ENCODE measurements at regions not wholly inside any gene's neighbourhood (a gene's known extent, or its start where the extent isn't known, plus 50 kb on each side); places are given as distances from the start of the nearest gene placed in this dataset.
"Not testable (repeated sequence)": the region's sequence is repeated elsewhere in the genome, so short reads cannot be mapped to it uniquely, and the experiment has no call there.

- Histone ChIP-seq H3K9me3 (replicated peaks) (no peaks in the 10 kb centered on the region), H3K36me3 (no peaks in the 10 kb centered on the region), H3K27ac (no peak overlapping the region), H3K4me1 (replicated peaks) (no peaks in the 10 kb centered on the region), H3K4me3 (no peak overlapping the region), H3K27me3 (replicated peaks) (no peaks in the 10 kb centered on the region)
- no peak for DNase-seq (ENCODE audit: low read depth in 1 of 2, low spot score in 2 of 2)
These were observed 201.3 kb upstream of the SLITRK6 start for GRCh38 chr13:86000546-86000945.

- Histone ChIP-seq H3K4me1 (replicated peaks) (no peaks in the 10 kb centered on the region), H3K27ac (no peak overlapping the region), H3K27me3 (replicated peaks) (no peaks in the 10 kb centered on the region), H3K4me3 (no peak overlapping the region), H3K9me3 (replicated peaks) (no peaks in the 10 kb centered on the region), H3K36me3 (no peaks in the 10 kb centered on the region)
- no peak for DNase-seq (ENCODE audit: low read depth in 1 of 2, low spot score in 2 of 2)
These were observed 198.4 kb upstream of the SLITRK6 start for GRCh38 chr13:85997587-85997986.

- Histone ChIP-seq H3K27me3 (replicated peaks) (no peaks in the 10 kb centered on the region), H3K4me3 (no peak overlapping the region), H3K4me1 (replicated peaks) (no peaks in the 10 kb centered on the region), H3K27ac (no peak overlapping the region), H3K36me3 (no peaks in the 10 kb centered on the region), H3K9me3 (replicated peaks) (no peaks in the 10 kb centered on the region; the same call in 1 of the 2 replicates)
- no peak for DNase-seq (ENCODE audit: low read depth in 1 of 2, low spot score in 2 of 2)
These were observed 196.7 kb upstream of the SLITRK6 start for GRCh38 chr13:85995788-85996418.

- no peaks in the 10 kb centered on the region for H3K27me3 ChIP-seq (replicated peaks)
- H3K9me3 ChIP-seq (replicated peaks) = no peaks in the 10 kb centered on the region; the same call in 1 of the 2 replicates
- no peak overlapping the region for H3K4me3 ChIP-seq
- no peak overlapping the region for H3K27ac ChIP-seq
- no peaks in the 10 kb centered on the region for H3K4me1 ChIP-seq (replicated peaks)
- H3K36me3 ChIP-seq = no peaks in the 10 kb centered on the region
- no peak for DNase-seq (ENCODE audit: low read depth in 1 of 2, low spot score in 2 of 2)
These were observed 194.3 kb upstream of the SLITRK6 start for GRCh38 chr13:85993567-85993966.

- Histone ChIP-seq H3K27ac (no peak overlapping the region), H3K27me3 (replicated peaks) (no peaks in the 10 kb centered on the region), H3K4me1 (replicated peaks) (no peaks in the 10 kb centered on the region), H3K9me3 (replicated peaks) (no peaks in the 10 kb centered on the region; the same call in 1 of the 2 replicates), H3K4me3 (no peak overlapping the region), H3K36me3 (no peaks in the 10 kb centered on the region)
- DNase-seq (ENCODE audit: low read depth in 1 of 2, low spot score in 2 of 2) = no peak
These were observed 191.2 kb upstream of the SLITRK6 start for GRCh38 chr13:85990397-85990796.

GRCh38 chr13:85985797-85986196 lies 186.6 kb upstream of the SLITRK6 start:
- Histone ChIP-seq H3K27me3 (replicated peaks) (no peaks in the 10 kb centered on the region), H3K27ac (no peak overlapping the region), H3K4me1 (replicated peaks) (no peaks in the 10 kb centered on the region), H3K4me3 (no peak overlapping the region), H3K36me3 (no peaks in the 10 kb centered on the region), H3K9me3 (replicated peaks) (peaks cover 2% of the 10 kb centered on the region; the same call in 1 of the 2 replicates)
- no peak for DNase-seq (ENCODE audit: low read depth in 1 of 2, low spot score in 2 of 2)

GRCh38 chr13:85982102-85982501 lies 182.9 kb upstream of the SLITRK6 start:
- Histone ChIP-seq H3K27ac (no peak overlapping the region), H3K4me1 (replicated peaks) (no peaks in the 10 kb centered on the region), H3K9me3 (replicated peaks) (peaks cover 2% of the 10 kb centered on the region; the same call in 1 of the 2 replicates), H3K36me3 (no peaks in the 10 kb centered on the region), H3K27me3 (replicated peaks) (no peaks in the 10 kb centered on the region), H3K4me3 (no peak overlapping the region)
- no peak for DNase-seq (ENCODE audit: low read depth in 1 of 2, low spot score in 2 of 2)

- not testable (repeated sequence) for H3K27me3 ChIP-seq (replicated peaks); H3K27ac ChIP-seq; H3K9me3 ChIP-seq (replicated peaks); H3K36me3 ChIP-seq; DNase-seq (ENCODE audit: low read depth in 1 of 2, low spot score in 2 of 2); H3K4me1 ChIP-seq (replicated peaks); H3K4me3 ChIP-seq
These were observed 181.2 kb upstream of the SLITRK6 start for GRCh38 chr13:85980447-85980846.

GRCh38 chr13:85976242-85976641 lies 177.0 kb upstream of the SLITRK6 start:
- no peak for DNase-seq (ENCODE audit: low read depth in 1 of 2, low spot score in 2 of 2)
- Histone ChIP-seq H3K27ac (no peak overlapping the region), H3K4me1 (replicated peaks) (no peaks in the 10 kb centered on the region), H3K36me3 (no peaks in the 10 kb centered on the region), H3K27me3 (replicated peaks) (no peaks in the 10 kb centered on the region), H3K9me3 (replicated peaks) (no peaks in the 10 kb centered on the region), H3K4me3 (no peak overlapping the region)

- no peak for DNase-seq (ENCODE audit: low read depth in 1 of 2, low spot score in 2 of 2)
- H3K4me1 ChIP-seq (replicated peaks) = no peaks in the 10 kb centered on the region
- H3K4me3 ChIP-seq = no peak overlapping the region
- H3K27ac ChIP-seq = no peak overlapping the region
- no peaks in the 10 kb centered on the region for H3K36me3 ChIP-seq
- H3K27me3 ChIP-seq (replicated peaks) = no peaks in the 10 kb centered on the region
- H3K9me3 ChIP-seq (replicated peaks) = no peaks in the 10 kb centered on the region
These were observed 175.6 kb upstream of the SLITRK6 start for GRCh38 chr13:85974608-85975366.

GRCh38 chr13:85970727-85971126 lies 171.5 kb upstream of the SLITRK6 start:
- no peak for DNase-seq (ENCODE audit: low read depth in 1 of 2, low spot score in 2 of 2)
- Histone ChIP-seq H3K9me3 (replicated peaks) (no peaks in the 10 kb centered on the region; the same call in 1 of the 2 replicates), H3K27me3 (replicated peaks) (no peaks in the 10 kb centered on the region), H3K4me3 (no peak overlapping the region), H3K4me1 (replicated peaks) (no peaks in the 10 kb centered on the region), H3K27ac (no peak overlapping the region), H3K36me3 (no peaks in the 10 kb centered on the region)

GRCh38 chr13:85969331-85969730 lies 170.1 kb upstream of the SLITRK6 start:
- no peak for DNase-seq (ENCODE audit: low read depth in 1 of 2, low spot score in 2 of 2)
- H3K36me3 ChIP-seq = no peaks in the 10 kb centered on the region
- no peaks in the 10 kb centered on the region for H3K27me3 ChIP-seq (replicated peaks)
- no peak overlapping the region for H3K27ac ChIP-seq
- no peaks in the 10 kb centered on the region; the same call in 1 of the 2 replicates for H3K9me3 ChIP-seq (replicated peaks)
- H3K4me1 ChIP-seq (replicated peaks) = no peaks in the 10 kb centered on the region
- no peak overlapping the region for H3K4me3 ChIP-seq

GRCh38 chr13:85935868-85936467 lies 136.7 kb upstream of the SLITRK6 start:
- Histone ChIP-seq H3K36me3 (no peaks in the 10 kb centered on the region), H3K9me3 (replicated peaks) (peaks cover 22% of the 10 kb centered on the region), H3K27me3 (replicated peaks) (no peaks in the 10 kb centered on the region), H3K4me3 (no peak overlapping the region), H3K27ac (no peak overlapping the region), H3K4me1 (replicated peaks) (no peaks in the 10 kb centered on the region)
- DNase-seq (ENCODE audit: low read depth in 1 of 2, low spot score in 2 of 2) = no peak

- H3K9me3 ChIP-seq (replicated peaks) = peaks cover 3% of the 10 kb centered on the region; the same call in 1 of the 2 replicates
- no peak overlapping the region for H3K27ac ChIP-seq
- H3K4me1 ChIP-seq (replicated peaks) = no peaks in the 10 kb centered on the region
- H3K4me3 ChIP-seq = no peak overlapping the region
- no peaks in the 10 kb centered on the region for H3K27me3 ChIP-seq (replicated peaks)
- no peaks in the 10 kb centered on the region for H3K36me3 ChIP-seq
- no peak for DNase-seq (ENCODE audit: low read depth in 1 of 2, low spot score in 2 of 2)
These were observed 130.9 kb upstream of the SLITRK6 start for GRCh38 chr13:85930108-85930507.
